Fibroblast of skin of left biceps (primary cell): ENCODE measurements at regions not wholly inside any gene's neighbourhood (a gene's known extent, or its start where the extent isn't known, plus 50 kb on each side); places are given as distances from the start of the nearest gene placed in this dataset.
"Not testable (repeated sequence)": the region's sequence is repeated elsewhere in the genome, so short reads cannot be mapped to it uniquely, and the experiment has no call there.

Experiments used
- DNase-seq, 2 experiments: peaks; one replicate each; pipeline ENCODE4 v3.0.0-alpha.2; 2013; ENCODE audit warnings: low read depth in 2 of 2

DNA sequence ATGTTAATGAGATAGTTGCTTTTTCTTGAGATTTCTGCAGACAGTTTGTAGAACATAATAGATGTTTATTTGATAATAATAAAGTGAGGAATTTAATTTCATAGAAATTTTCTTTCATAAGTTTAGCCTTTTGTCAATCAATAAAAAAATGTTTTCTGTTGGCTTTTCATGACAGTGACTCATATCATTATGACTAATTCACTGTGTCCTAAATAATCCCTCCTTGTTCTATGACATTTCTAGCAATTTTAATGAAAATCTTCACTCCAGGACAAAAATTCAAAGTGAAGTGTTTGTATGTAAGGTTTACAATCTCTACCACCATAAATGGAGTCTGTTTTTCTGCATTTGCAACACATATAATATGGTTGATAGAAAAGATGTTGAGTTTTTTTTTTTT lies 109.9 kb downstream of the UTRN start:
- no peak for DNase-seq

DNA sequence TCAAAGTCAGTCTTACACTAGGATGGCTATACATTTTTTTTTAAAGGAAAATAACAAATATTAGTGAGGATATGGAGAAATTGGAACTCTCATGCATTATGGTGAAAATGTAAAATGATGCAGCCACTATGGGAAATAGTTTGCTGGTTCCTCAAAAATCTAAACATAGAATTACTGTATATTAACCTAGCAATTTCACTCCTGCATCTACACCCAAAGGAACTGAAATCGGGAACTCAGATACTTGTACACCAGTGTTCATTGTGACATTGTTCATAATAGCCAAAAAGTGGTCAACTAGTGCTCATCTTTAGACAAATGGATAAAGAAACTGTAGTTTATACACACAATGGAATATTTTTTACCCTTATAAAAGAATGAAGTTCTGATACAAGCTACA lies 110.7 kb downstream of the UTRN start:
- DNase-seq, result no peak

DNA sequence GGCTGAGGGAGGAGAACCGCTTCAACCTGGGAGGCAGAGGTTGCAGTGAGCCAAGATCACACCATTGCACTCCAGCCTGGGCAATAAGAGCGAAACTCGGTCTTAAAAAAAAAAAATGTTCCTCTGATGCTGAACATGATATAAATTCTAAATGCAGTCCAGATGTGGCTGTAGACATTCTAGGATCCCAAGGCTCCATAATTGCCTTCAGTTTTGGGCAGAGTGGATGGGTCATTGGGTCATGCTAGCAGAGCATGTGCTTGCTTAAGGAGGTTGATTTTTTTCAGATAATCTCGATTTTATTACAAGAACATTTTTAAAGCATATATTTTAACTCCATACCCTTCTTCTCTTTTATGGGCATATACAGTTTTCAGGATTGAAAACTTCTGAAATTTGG lies 112.0 kb downstream of the UTRN start:
- no peak for DNase-seq

DNA sequence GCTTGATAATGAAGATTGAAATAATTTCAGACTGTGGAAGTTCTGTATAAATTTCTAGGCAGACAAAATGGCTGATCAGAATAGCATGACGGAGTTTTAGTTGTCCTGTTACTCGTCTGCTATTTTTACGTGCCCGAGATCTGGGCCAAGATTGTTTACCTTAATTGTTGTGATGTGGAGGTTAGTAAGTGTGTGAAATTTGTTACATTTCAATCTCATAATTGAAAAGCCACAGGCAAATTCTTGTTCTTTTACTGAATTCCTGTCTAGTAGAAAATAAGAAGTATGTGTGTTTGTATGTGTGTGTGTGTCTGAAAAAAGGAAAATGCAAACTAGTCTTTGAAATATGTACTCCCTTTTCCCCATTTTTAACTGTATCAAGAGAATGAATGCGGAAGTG lies 115.2 kb downstream of the UTRN start:
- DNase-seq, result no peak

DNA sequence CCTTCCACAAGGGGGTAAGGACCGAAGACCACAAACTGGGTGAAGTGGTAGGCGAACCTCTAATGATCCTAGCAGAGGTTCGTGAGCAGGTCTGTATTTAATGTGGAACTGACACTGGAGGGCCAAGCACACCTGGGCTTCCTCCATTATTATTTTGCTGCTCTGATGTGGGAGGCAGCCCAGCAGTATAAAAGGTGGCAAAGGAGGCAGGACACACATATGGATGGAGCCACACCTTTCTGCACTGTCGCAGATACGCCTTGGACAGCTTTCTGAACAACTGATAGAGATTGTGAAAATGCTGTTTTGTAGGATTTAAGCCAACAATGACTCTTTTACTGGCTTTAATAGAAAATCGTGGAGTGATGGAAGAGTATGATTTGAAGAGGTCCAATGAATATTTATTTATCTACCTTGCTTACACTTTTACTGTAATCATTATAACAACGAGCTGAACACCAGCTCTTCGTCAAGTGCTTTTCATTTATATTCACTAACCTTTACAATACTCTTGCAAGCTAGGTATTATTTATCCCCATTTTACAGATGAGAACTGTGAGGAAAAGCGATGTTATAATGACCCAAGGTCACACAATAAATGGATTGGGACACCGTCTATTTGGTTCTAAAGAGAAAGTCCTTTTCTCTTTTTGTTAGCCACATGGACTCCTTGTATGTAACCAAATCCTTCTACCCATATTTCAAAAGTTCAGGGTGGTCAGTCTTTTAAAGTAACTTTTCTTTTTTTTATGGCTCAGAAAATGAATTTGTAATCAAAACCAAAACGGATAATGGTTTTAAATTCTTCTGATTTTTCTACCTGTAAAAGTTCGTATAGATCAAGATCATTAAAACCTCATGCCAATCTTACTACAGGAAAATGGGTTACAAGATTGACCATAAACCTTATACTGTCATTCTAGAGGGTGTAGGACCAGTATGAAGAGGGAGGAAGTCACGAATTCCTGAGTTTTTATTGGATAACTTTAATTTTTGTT lies 116.9 kb downstream of the UTRN start:
- no peak for DNase-seq

DNA sequence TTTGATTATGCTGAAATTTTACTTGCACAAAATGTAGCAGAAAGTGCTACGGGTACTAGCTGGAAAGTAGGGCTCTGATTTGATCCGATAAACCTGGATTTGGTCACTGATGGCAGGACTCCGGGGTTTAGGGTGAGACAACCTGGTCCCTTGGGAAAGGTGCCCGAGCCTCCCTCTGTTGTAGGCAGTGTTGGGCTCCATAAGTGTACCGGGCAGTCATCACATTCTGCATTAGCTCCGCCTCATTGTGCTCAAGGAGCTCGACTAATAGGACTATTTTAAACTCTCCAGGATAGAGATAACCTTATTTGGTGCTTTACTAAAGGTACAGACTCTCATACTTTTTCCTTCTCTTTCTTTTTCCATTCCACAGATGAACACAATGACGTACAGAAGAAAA lies 117.6 kb downstream of the UTRN start:
- DNase-seq, result no peak

DNA sequence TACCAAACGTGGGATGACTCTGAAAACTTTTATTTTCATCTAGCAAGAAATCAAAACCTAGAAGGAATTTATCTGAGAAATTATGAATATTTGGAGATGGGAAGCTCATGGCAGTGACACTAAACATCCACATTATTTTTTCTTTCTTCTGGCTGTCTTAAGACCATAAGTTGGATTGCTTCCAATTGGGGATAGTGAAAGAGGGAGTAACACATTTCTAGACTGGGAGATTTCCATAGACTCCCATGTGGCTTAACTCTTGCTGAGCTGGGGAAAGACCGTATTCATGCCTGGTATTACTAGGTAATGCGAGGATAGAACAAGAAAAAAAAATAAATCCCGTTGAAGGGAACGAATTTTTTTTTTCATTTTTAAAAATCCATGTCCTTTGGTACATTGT lies 120.0 kb downstream of the UTRN start:
- DNase-seq, result no peak

DNA sequence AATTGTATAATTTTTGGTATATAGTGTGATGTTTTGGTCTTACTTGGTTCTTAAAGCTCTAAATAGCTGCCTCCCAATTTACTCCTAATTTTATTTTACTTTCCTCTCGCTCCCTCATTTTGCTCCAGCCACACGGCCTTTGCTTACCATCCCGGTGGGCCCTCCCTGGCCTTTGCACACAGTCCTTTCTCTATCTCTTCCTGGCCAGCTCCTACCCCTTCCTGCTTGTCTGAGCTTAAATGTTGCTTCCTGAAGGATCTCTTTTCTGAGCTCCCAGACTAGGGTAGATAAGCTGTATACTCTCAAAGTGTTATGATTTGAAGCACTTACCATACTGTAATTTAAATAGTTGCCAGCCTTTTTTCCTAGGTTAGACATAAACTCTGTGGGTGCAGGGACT lies 121.7 kb downstream of the UTRN start:
- DNase-seq, result no peak

DNA sequence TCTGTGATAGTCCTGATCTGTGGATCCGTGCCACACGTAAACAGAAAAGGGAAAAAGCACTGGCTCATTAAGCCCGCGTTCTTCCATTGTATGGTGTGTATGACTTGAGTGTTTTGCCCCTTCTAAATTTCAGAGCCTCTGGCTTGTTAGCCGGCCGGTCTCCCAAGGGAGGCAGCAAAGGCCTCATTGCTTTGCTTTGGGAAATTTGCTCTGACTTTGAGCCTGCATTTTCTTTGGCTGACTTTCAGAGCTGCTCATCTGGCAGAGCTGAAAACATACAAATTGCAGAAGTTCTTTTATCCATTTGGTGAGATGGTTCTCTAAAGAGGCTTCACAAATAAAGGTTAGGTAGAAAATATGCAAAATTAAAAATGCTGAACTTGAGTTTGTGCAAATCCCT lies 123.0 kb downstream of the UTRN start:
- peak in 1 of 2 experiments; percentile 15 for DNase-seq

DNA sequence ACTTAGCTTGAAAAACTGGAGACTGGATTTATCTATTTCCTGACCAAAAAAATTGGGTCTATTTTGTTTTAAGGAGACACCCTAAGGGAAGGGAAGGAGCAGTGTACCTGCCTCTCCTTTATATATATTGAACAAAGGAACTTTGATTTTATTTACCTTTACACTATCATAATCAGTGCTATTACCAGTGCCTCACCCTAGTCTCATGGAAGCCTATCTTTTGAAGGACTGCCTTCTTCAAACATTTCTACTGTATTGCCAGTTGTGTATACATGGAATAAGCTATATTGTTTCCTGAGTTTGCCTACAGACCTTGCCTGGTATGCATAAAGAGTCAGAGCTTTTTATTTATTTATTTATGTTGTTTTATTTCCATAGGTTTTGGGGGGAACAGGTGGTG lies 124.9 kb downstream of the UTRN start:
- DNase-seq, result no peak

DNA sequence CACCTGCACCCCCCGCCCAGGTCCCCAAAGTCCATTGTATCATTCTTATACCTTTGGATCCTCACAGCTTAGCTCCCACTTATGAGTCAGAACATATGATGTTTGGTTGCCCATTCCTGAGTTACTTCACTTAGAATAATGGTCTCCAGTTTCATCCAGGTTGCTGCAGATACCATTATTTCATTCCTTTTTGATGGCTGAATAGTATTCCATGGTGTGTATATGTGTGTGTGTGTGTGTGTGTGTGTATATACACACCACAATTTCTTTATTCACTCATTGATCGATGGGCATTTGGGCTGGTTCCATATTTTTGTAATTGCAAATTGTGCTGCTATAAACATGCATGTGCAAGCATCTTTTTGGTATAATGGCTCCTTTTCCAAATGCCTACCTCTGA lies 125.4 kb downstream of the UTRN start:
- not testable (repeated sequence) for DNase-seq

DNA sequence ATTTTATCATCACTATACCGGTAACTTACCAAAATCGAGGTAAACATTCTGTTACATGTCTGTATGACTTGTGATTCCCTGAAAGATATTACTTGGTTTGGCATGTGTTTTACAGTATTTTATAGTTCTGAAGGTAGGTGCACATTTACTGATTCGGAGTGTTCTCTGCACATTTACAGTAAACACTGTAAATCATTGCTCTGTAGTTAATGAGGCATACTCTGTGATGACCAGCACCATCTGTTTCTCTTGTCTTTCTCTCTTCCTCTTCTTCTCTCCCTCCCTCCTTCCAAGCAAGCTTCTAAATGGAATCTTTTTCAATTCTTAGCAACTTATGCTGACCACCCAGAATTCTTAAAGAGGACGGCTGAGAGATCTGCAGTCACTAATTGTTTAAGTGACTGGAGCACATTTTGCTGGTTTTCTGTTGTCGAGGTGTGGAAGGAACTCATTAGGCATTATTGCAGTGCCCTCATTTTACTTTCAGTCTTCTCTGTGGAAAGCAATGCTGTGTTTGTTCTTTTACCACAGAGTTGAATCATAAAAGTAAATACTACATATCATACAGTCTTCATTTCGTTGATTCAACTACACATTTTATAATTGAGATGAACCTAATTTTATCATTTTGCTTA lies 126.5 kb downstream of the UTRN start:
- no peak for DNase-seq

DNA sequence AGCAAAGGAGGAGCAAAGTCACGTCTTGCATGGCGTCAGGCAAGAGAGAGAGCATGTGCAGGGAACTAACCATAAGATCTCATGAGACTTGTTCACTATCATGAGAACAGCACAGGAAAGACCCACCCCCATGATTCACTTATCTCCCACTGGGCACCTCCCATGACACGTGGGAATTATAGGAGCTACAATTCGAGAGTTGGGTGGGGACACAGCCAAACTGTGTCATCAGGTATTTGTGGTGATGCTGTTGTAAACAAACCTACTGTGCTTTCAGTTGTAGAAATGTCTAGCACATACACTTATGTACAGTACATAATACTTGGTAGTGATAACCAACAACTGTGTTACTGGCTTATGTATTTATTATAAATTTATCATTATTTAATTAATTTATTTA lies 128.3 kb downstream of the UTRN start:
- no peak for DNase-seq

DNA sequence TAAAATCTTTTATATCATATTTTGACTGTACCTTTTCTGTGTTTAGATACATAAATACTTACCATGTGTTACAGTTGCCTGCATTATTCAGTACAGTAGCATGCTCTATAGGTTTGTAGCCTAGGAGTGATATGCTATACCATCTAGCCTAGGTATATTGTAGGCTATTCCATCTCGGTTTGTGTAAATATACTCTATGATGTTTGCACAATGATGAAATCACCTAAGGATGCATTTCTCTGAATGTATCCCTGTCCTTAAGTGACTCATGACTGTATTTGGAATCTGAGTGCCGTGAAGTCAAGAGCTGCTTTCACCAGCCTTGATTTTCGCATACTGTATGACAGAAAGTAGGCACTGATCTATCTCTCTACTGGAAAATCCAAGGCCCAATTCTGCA lies 129.9 kb downstream of the UTRN start:
- peak in 1 of 2 experiments; percentile 38 for DNase-seq

DNA sequence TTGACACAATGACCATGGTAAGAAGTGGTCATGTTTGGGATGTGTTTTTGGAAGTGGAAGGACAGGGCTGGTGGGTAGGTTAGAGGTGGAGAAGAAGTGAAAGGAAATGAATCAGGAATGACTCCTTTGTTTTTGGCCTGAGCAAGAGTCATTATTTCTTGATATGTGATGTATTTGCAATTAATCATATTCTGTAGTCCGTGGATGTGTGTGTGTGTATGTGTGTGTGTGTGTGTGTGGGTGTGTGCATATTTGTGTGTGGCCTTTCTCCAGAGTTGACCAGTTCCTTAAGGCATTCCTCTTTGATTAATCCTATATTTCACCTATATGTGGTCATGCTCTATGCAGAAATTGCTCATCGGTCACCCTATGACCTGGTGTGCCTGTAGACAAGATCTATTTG lies 130.7 kb downstream of the UTRN start:
- DNase-seq, result peak in 1 of 2 experiments; percentile 32

DNA sequence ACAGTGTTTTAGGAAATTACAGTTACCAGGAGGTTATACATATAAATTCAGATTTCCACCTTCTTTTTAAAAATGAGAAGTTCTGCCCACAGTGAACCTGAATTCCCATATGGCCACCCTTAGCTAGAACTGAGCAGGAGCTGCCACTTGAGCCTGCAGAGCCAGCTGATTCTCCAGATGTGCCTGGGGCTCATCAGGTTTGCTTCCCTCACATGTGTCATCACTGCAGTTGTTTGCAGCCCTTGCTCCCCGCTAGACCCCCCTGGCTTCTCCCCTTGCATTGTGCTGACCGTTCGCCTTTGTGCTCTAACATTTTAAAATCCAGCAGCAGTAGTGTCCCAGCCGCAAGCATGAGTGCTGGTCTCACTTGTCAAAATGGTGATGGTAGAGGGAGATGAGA lies 131.1 kb downstream of the UTRN start:
- DNase-seq, result no peak

DNA sequence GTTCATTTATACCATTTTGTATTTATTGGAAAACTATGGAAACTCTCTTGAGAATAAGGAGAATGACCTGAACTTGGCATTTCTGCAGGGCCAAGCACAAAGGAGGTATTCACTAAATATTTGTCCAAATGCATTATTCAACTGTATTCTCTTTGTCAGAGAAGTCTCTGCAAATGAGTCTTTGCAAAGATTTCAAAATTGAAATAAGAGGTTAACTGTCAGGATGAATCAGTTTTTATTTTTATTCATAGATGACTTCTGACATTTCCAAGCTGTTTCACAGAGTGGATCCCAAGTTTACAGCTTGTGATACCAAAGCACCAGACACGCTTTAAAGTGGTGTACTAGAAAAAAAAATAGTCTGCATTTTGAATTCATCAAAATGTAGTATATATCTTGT lies 131.6 kb downstream of the UTRN start:
- no peak for DNase-seq

DNA sequence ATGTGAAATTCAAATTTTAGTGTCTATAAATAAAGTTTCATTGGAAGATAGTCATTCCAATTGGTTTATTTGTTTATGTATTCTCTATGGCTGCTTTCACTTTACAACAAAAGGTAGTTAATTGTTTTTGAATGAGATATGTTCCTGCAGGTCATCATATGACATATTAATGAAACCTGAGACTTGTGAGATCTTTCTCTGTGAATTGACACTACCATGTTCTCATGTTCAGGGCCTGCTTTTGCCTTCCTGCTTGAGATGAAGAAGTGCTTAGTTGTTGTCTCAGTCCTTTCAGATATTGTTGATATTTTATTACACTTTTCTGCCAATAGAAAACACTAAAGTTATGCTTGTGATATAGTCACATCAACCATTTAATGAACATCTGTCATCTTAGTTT lies 132.5 kb downstream of the UTRN start:
- DNase-seq, result no peak

DNA sequence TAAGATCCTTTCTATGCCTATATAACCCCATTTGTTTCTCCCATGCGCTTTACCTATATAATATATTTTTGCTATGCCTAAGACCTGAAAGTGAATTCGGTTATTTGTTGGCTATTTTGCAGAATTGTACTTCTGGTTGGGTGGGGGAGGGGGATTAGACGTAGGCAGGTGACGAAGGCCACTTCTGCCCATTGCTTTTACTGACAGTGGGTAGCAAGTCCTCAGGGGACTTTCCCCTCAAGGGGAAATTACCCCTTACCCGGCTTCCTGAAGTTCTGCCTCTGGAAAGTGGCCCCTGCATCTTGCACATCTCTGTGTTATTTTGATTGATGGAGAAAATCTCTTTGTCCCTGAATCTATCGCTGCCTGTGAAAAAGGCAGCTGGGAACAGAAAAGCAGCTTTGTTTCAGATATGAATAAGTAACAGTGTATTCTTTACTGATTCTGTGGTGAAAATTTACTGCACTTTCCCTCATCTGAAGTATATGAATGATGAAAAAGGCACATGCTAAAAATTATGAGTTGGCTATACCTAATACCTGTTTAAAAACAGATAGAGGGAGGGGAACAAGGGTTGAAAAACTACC lies 133.9 kb downstream of the UTRN start:
- DNase-seq, result no peak

DNA sequence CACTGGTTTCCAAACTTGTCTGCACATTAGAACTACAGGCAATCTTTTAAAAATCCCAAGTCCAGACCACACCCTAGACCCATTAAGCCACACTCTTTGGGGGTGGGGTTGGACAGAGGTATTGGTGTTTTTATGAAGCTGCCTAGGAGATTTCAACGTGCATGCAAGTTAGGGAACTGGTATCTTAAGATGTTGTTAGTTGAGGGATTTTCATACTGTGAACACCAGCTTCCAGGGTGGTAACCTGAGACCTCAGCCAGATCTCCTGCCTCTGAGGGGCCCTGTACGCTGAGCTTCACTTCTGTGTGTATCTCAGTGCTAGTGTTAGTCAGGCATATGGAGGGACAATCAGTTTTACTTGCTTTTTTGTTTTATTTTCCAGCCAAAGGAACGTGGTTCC lies 138.0 kb downstream of the UTRN start:
- DNase-seq, result no peak

DNA sequence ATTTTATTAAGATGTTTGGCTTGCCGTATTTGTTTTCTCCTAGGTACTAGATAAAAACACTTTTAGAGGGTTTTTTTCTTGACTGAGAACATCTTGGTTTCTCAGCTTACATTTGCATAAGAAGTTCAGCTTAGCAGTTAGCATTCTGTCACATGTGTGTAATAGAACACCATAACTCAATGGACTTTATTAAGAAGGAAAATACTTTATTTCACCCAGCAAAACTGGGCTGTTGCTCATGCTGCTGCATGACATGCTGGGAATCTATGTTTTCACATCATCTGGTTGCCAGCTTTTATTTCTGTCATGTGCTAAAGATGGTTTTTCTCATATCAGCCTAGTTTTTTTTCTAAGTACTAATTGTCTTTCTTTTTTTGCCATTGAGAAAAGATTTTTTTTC lies 144.6 kb downstream of the UTRN start:
- no peak for DNase-seq

DNA sequence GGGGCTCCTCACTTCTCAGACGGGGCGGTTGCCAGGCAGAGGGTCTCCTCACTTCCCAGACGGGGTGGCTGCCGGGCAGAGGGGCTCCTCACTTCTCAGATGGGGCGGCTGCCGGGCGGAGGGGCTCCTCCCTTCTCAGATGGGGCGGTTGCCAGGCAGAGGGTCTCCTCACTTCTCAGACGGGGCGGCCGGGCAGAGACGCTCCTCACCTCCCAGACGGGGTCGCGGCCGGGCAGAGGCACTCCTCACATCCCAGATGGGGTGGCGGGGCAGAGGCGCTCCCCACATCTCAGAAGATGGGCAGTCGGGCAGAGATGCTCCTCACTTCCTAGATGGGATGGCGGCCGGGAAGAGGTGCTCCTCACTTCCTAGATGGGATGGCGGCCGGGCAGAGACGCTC lies 148.3 kb downstream of the UTRN start:
- DNase-seq, result not testable (repeated sequence)
